GM18505 (cell line): ENCODE measurements at regions not wholly inside any gene's neighbourhood (a gene's known extent, or its start where the extent isn't known, plus 50 kb on each side); places are given as distances from the start of the nearest gene placed in this dataset.
A peak's percentile ranks its signal among the peaks of the same experiment; 100 is the strongest.

Source experiments
- ATAC-seq: cut with Tn5 transposase; IDR thresholded peaks from one replicate; pipeline ENCODE4 v1.9.1; 2021; ENCODE audit not compliant: unreplicated experiment
- POLR2A ChIP-seq: IDR thresholded peaks from 4 replicates; pipeline ENCODE4 v1.6.1; 2011; ENCODE audit warnings: borderline replicate concordance; ENCODE audit not compliant: insufficient read depth, insufficient read length; ENCODE audit errors: extremely low read depth

GRCh38 chr2:88828397-88829137 is 137.1 kb downstream of the RPIA start:
- no peak for TF ChIP-seq POLR2A
- ATAC-seq, result no peak

- TF ChIP-seq POLR2A, result no peak
Observed at GRCh38 chr2:88829607-88830463, 138.4 kb downstream of the RPIA start.

GRCh38 chr2:88831071-88831791 is 139.8 kb downstream of the RPIA start:
- ATAC-seq, result no peak
- no peak for TF ChIP-seq POLR2A

More at GRCh38 chr2:88829607-88830463, 138.4 kb downstream of the RPIA start:
- no peak for ATAC-seq

- peak; percentile 65 for TF ChIP-seq POLR2A
- peak; percentile 83 for ATAC-seq
Observed at GRCh38 chr2:88831792-88832248, 140.3 kb downstream of the RPIA start.

GRCh38 chr2:88832311-88832991 is 141.0 kb downstream of the RPIA start:
- peak; percentile 78 for TF ChIP-seq POLR2A
- no peak for ATAC-seq

- no peak for ATAC-seq
- TF ChIP-seq POLR2A, result no peak
Observed at GRCh38 chr2:88832992-88833389, 141.5 kb downstream of the RPIA start.

- no peak for ATAC-seq
- no peak for TF ChIP-seq POLR2A
Observed at GRCh38 chr2:88834376-88834775, 142.9 kb downstream of the RPIA start.

GRCh38 chr2:88834866-88835265 is 143.4 kb downstream of the RPIA start:
- peak; percentile 31 for TF ChIP-seq POLR2A
- no peak for ATAC-seq

GRCh38 chr2:88835726-88836125 is 144.3 kb downstream of the RPIA start:
- no peak for ATAC-seq
- TF ChIP-seq POLR2A, result no peak

GRCh38 chr2:88836351-88836750 is 144.9 kb downstream of the RPIA start:
- TF ChIP-seq POLR2A, result peak; percentile 20

GRCh38 chr2:88837511-88838160 is 146.2 kb downstream of the RPIA start:
- TF ChIP-seq POLR2A, result no peak
- peak; percentile 5 for ATAC-seq

More at GRCh38 chr2:88836351-88836750, 144.9 kb downstream of the RPIA start:
- no peak for ATAC-seq

- TF ChIP-seq POLR2A, result peak; percentile 77
- ATAC-seq, result peak; percentile 80
Observed at GRCh38 chr2:88838165-88838635, 146.7 kb downstream of the RPIA start.
